A673 (cell line): ENCODE measurements at regions not wholly inside any gene's neighbourhood (a gene's known extent, or its start where the extent isn't known, plus 50 kb on each side); places are given as distances from the start of the nearest gene placed in this dataset.

ENCODE experiments used
- CTCF ChIP-seq: fragments of 300-800, 200-600 bp; sonication (generic); conservative IDR thresholded peaks from 2 replicates; pipeline ENCODE4 v1.5.1; 2017; ENCODE audit warnings: low read depth, mild to moderate bottlenecking, antibody characterized with exemption, low read length, moderate library complexity, mixed read lengths
- EZH2 ChIP-seq: fragments of 200-600 bp; sonication (generic); IDR thresholded peaks from 2 replicates; pipeline ENCODE4 v1.6.1; 2017; ENCODE audit warnings: borderline replicate concordance, low read depth, mild to moderate bottlenecking, mixed read lengths, antibody characterized with exemption, low read length; ENCODE audit not compliant: poor library complexity, severe bottlenecking

GRCh38 chr19:23560051-23560450 lies 127.0 kb downstream of the ZNF675 start:
- no peak for TF ChIP-seq CTCF
- no peak for TF ChIP-seq EZH2
